Panc1 (cell line): ENCODE measurements at regions not wholly inside any gene's neighbourhood (a gene's known extent, or its start where the extent isn't known, plus 50 kb on each side); places are given as distances from the start of the nearest gene placed in this dataset.

Experiments
- ATAC-seq: fragments of 200-7000 bp; cut with Tn5 transposase; 2 replicates; pipeline ENCODE4 v1.9.1; 2020; ENCODE audit warnings: mild to moderate bottlenecking, moderate library complexity
- BruUV-seq: library from RNA; stranded (reverse); fragments of 400-500 nt; replicated peaks from 2 replicates; lab custom pipeline; 2021; lab: Mats Ljungman, UMichigan
- CTCF ChIA-PET: fragments of 300-600 bp; sonication (Branson Sonifier 250); formaldehyde crosslinking; loops from one replicate; lab custom pipeline; 2022; ENCODE audit warnings: antibody characterized with exemption; lab: Charles Lee
- POLR2A ChIA-PET: fragments of 300-600 bp; sonication (Branson Sonifier 250); formaldehyde crosslinking; loops from one replicate; lab custom pipeline; 2022; ENCODE audit warnings: antibody characterized with exemption; lab: Charles Lee
- DNase-seq: peaks from one replicate; pipeline ENCODE4 v3.0.0-alpha.2; 2010; ENCODE audit warnings: low read depth, low spot score
- H3K27ac ChIP-seq: 2 replicates; pipeline ENCODE4 v1.5.1; 2011; ENCODE audit warnings: mild to moderate bottlenecking, low read length, inconsistent platforms
- H3K27me3 ChIP-seq: fragments of 200-500 bp; sonication (Bioruptor generic); 2 replicates; pipeline ENCODE4 v1.6.0; 2014; ENCODE audit warnings: low read length, inconsistent platforms; ENCODE audit not compliant: control insufficient read depth, insufficient read depth
- H3K36me3 ChIP-seq: fragments of 200-500 bp; sonication (Bioruptor generic); 2 replicates; pipeline ENCODE4 v1.5.1; 2014; ENCODE audit warnings: inconsistent platforms, mild to moderate bottlenecking, low read length, moderate library complexity; ENCODE audit not compliant: control insufficient read depth, insufficient read depth
- H3K4me1 ChIP-seq: 2 replicates; pipeline ENCODE4 v1.5.1; 2011; ENCODE audit warnings: inconsistent platforms, mild to moderate bottlenecking, low read length, moderate library complexity; ENCODE audit not compliant: control insufficient read depth, insufficient read depth
- H3K4me3 ChIP-seq, 2 experiments: 2 replicates each; pipeline ENCODE4 v1.5.1; 2011 to 2012; ENCODE audit warnings: low read depth in 2 of 2, low read length in 2 of 2, mild to moderate bottlenecking in 2 of 2, inconsistent platforms in 1 of 2, moderate library complexity in 1 of 2
- H3K9me3 ChIP-seq: fragments of 200-500 bp; sonication (Bioruptor generic); 2 replicates; pipeline ENCODE4 v1.5.1; 2014; ENCODE audit warnings: low read depth, mild to moderate bottlenecking, inconsistent platforms, low read length, moderate library complexity; ENCODE audit not compliant: control insufficient read depth, insufficient read depth
- CTCF ChIP-seq: fragments of 450-650 bp; IDR thresholded peaks from 2 replicates; pipeline ENCODE4 v1.5.1; 2017; ENCODE audit warnings: mild to moderate bottlenecking
- POLR2AphosphoS5 ChIP-seq: IDR thresholded peaks from 2 replicates; pipeline ENCODE4 v1.6.1; 2012; ENCODE audit warnings: mild to moderate bottlenecking, low read depth, low read length, moderate library complexity
- REST ChIP-seq, 2 experiments: IDR thresholded peaks; 2 replicates each; pipeline ENCODE4 v1.6.1; 2011 to 2012; ENCODE audit warnings: low read depth in 2 of 2, control low read depth in 1 of 2, low read length in 1 of 2, mild to moderate bottlenecking in 1 of 2, moderate library complexity in 1 of 2; ENCODE audit not compliant: insufficient read depth in 1 of 2
- SIN3A ChIP-seq: IDR thresholded peaks from 2 replicates; pipeline ENCODE4 v1.6.1; 2012; ENCODE audit warnings: low read depth, mild to moderate bottlenecking, low read length, moderate library complexity, borderline replicate concordance; ENCODE audit not compliant: insufficient read depth
- TCF7L2 ChIP-seq: IDR thresholded peaks from 2 replicates; pipeline ENCODE4 v1.6.1; 2011; ENCODE audit warnings: mild to moderate bottlenecking, low read depth, low read length, inconsistent platforms
- in situ Hi-C: cut with HindIII; loops from 2 replicates; pipeline ENCODE4 v1.10.0; 2016; ENCODE audit warnings: low sequenced_read_pairs, low pct_unique_long_range_greater_than_20kb
- intact Hi-C: fragments of 100-400 bp; cut with micrococcal nuclease; formaldehyde crosslinking; loops from one replicate; pipeline ENCODE4 v1.10.0; 2022; ENCODE audit not compliant: unreplicated experiment

GRCh38 chr5:25002371-25002770 lies 357.6 kb upstream of the CDH10 start:
- no peak for ATAC-seq
- no peak overlapping the region for H3K27ac ChIP-seq
- H3K36me3 ChIP-seq: no peaks in the 10 kb centered on the region
- no peaks in the 10 kb centered on the region for H3K9me3 ChIP-seq
- DNase-seq: no peak
- TF ChIP-seq CTCF (no peak), TCF7L2 (no peak), SIN3A (no peak), POLR2AphosphoS5 (no peak), REST (IDR thresholded peaks at IDR 0.05; ENCODE audit: insufficient read depth in 1 of 2, low read depth in 2 of 2, low read length in 1 of 2) (no peak)
- in situ Hi-C loops: no loop called here
- no peaks in the 10 kb centered on the region for H3K4me1 ChIP-seq
- CTCF ChIA-PET: no interaction called here
- no TSS peak for BruUV-seq
- no peak overlapping the region for H3K4me3 ChIP-seq
- POLR2A ChIA-PET: interaction anchor here (0.7 kb wide), 1 partner anchor 1792 kb away, joined by 3 read pairs; no protein-coding TSS in a partner anchor
- H3K27me3 ChIP-seq: no peaks in the 10 kb centered on the region
- intact Hi-C loops: no loop called here

- intact Hi-C loops: no loop called here
- CTCF ChIA-PET: no interaction called here
- ATAC-seq: no peak
These were observed 355.0 kb upstream of the CDH10 start for GRCh38 chr5:24999732-25000131.

GRCh38 chr5:24998641-24999040 lies 353.9 kb upstream of the CDH10 start:
- no peak for ATAC-seq
- ChIA-PET CTCF (no interaction called here), POLR2A (no interaction called here)
- Histone ChIP-seq H3K4me1 (no peaks in the 10 kb centered on the region), H3K4me3 (no peak overlapping the region), H3K27me3 (no peaks in the 10 kb centered on the region), H3K27ac (no peak overlapping the region), H3K9me3 (no peaks in the 10 kb centered on the region), H3K36me3 (no peaks in the 10 kb centered on the region)
- TF ChIP-seq SIN3A (no peak), CTCF (no peak), POLR2AphosphoS5 (no peak), REST (IDR thresholded peaks at IDR 0.05; ENCODE audit: insufficient read depth in 1 of 2, low read depth in 2 of 2, low read length in 1 of 2) (no peak), TCF7L2 (no peak)
- in situ Hi-C loops: no loop called here
- intact Hi-C loops: no loop called here
- no peak for DNase-seq
- BruUV-seq: no TSS peak

More at GRCh38 chr5:24999732-25000131, 355.0 kb upstream of the CDH10 start:
- in situ Hi-C loops: no loop called here
- BruUV-seq: no TSS peak
- H3K4me3 ChIP-seq: no peak overlapping the region
- H3K9me3 ChIP-seq: no peaks in the 10 kb centered on the region
- no peaks in the 10 kb centered on the region for H3K4me1 ChIP-seq
- DNase-seq: no peak
- TF ChIP-seq SIN3A: no peak
- no peaks in the 10 kb centered on the region for H3K27me3 ChIP-seq
- no peaks in the 10 kb centered on the region for H3K36me3 ChIP-seq
- POLR2A ChIA-PET: no interaction called here
- H3K27ac ChIP-seq: no peak overlapping the region
